ENCODE measurements at regions not wholly inside any gene's neighbourhood (a gene's known extent, or its start where the extent isn't known, plus 50 kb on each side); places are given as distances from the start of the nearest gene placed in this dataset.

DNA sequence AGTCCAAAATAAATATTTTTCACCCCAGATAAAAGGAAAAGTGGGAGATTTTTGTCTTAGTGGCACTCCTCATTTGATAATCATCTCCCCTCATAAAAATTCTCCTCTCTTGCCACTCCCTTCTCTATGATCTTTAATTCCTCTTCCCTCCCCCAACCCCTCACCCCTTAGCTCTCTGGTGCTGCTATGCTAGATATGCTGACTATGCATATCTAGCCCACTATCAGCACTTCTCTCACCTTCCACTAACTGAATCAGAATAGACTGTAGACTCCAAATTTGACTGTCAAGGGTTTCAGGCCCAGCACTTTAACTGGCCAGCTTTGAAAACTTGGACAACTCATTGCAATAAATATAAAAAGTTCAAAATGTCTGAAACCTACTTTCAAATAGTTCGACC lies 254.2 kb downstream of the ETNK1 start:
- no CpG with 5 or more reads among the region's 1 CpG for WGBS (ENCODE audit: insufficient coverage)
- H3K4me3 Mint-ChIP-seq, result no peak overlapping the region
- H4K20me1 ChIP-seq (ENCODE audit: control insufficient read depth, insufficient read depth, low read length, poor library complexity, severe bottlenecking), result no peaks in the 10 kb centered on the region
- CTCF ChIA-PET, result no interaction called here
- H3K36me3 ChIP-seq (replicated peaks in 1 of 2; ENCODE audit: control extremely low read depth in 1 of 2, control insufficient read depth in 1 of 2, extremely low read depth in 1 of 2, insufficient read depth in 2 of 2, low read length in 1 of 2), result no peaks in the 10 kb centered on the region
- intact Hi-C loops (cut with micrococcal nuclease), result no loop called here
- H3K9ac ChIP-seq (ENCODE audit: low read length), result no peak overlapping the region
- no peak for DNase-seq
- H3K27ac ChIP-seq (ENCODE audit: low read length in 2 of 2), result no peak overlapping the region
- H3K4me1 Mint-ChIP-seq, result no peaks in the 10 kb centered on the region
- POLR2A ChIA-PET, result no interaction called here
- H3K9me3 Mint-ChIP-seq (ENCODE audit: insufficient read depth), result no peaks in the 10 kb centered on the region
- no peak overlapping the region for H3K4me3 ChIP-seq (ENCODE audit: control extremely low read depth in 1 of 5, extremely low read depth in 1 of 5, insufficient read depth in 1 of 5, low read depth in 2 of 5, low read length in 4 of 5)
- no peaks in the 10 kb centered on the region for H3K79me2 ChIP-seq (ENCODE audit: control insufficient read depth, insufficient read depth, low read length)
- H3K9me3 ChIP-seq (ENCODE audit: control extremely low read depth in 1 of 3, control insufficient read depth in 2 of 3, insufficient read depth in 1 of 3, low read length in 2 of 3), result no peaks in the 10 kb centered on the region
- no peaks in the 10 kb centered on the region for H3K4me1 ChIP-seq (ENCODE audit: control insufficient read depth in 2 of 2, insufficient read depth in 2 of 2, low read length in 2 of 2)
- no peak overlapping the region for H2AFZ ChIP-seq (ENCODE audit: insufficient read depth, low read depth, low read length, poor library complexity, severe bottlenecking)
- H3K27me3 ChIP-seq (replicated peaks in 1 of 4; ENCODE audit: control extremely low read depth in 1 of 4, control insufficient read depth in 3 of 4, insufficient read depth in 4 of 4, low read length in 3 of 4), result no peaks in the 10 kb centered on the region
- no peak overlapping the region for H3K27ac Mint-ChIP-seq
- TF ChIP-seq, protein P1, sequence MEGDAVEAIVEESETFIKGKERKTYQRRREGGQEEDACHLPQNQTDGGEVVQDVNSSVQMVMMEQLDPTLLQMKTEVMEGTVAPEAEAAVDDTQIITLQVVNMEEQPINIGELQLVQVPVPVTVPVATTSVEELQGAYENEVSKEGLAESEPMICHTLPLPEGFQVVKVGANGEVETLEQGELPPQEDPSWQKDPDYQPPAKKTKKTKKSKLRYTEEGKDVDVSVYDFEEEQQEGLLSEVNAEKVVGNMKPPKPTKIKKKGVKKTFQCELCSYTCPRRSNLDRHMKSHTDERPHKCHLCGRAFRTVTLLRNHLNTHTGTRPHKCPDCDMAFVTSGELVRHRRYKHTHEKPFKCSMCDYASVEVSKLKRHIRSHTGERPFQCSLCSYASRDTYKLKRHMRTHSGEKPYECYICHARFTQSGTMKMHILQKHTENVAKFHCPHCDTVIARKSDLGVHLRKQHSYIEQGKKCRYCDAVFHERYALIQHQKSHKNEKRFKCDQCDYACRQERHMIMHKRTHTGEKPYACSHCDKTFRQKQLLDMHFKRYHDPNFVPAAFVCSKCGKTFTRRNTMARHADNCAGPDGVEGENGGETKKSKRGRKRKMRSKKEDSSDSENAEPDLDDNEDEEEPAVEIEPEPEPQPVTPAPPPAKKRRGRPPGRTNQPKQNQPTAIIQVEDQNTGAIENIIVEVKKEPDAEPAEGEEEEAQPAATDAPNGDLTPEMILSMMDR (IDR thresholded peaks at IDR 0.05), result no peak
- no peak for TF ChIP-seq EZH2 (IDR thresholded peaks at IDR 0.05; ENCODE audit: borderline replicate concordance, insufficient read depth, low read depth, low read length, poor library complexity, severe bottlenecking)
- H3K27me3 Mint-ChIP-seq, result peaks cover 3% of the 10 kb centered on the region
- no peak overlapping the region for H3K4me2 ChIP-seq (replicated peaks; ENCODE audit: low read depth, low read length, poor library complexity, severe bottlenecking)
- no peak for ATAC-seq (ENCODE audit: low read depth)

DNA sequence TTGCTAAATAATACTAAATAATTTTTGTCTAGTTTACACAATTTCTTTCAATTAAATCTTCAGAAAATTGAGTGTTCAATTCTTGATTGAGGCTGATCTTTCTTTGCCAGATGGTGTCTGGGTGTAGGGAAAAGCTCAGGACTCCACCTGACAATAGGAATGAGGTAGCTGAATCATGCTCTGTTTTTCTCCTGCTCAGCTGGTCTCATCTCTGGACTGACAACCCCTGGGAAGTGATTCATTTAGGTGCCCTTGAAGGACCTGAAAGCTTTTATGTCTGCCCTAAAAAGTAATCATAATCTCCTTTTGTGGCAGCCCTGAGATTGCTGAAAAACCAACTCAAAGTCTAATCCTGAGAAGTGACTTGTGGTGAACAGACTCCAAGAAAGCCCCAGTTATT lies 255.4 kb downstream of the ETNK1 start:
- TF ChIP-seq, protein P1 (IDR thresholded peaks at IDR 0.05), result no peak
- TF ChIP-seq EZH2 (IDR thresholded peaks at IDR 0.05; ENCODE audit: borderline replicate concordance, insufficient read depth, low read depth, low read length, poor library complexity, severe bottlenecking), result no peak
- H3K36me3 ChIP-seq (replicated peaks in 1 of 2; ENCODE audit: control extremely low read depth in 1 of 2, control insufficient read depth in 1 of 2, extremely low read depth in 1 of 2, insufficient read depth in 2 of 2, low read length in 1 of 2), result no peaks in the 10 kb centered on the region
- H3K27me3 ChIP-seq (replicated peaks in 1 of 4; ENCODE audit: control extremely low read depth in 1 of 4, control insufficient read depth in 3 of 4, insufficient read depth in 4 of 4, low read length in 3 of 4), result no peaks in the 10 kb centered on the region
- intact Hi-C loops (cut with micrococcal nuclease), result no loop called here
- no peak for ATAC-seq (ENCODE audit: low read depth)
- Mint-ChIP-seq H3K4me3 (no peak overlapping the region), H3K27ac (no peak overlapping the region), H3K27me3 (peaks cover 3% of the 10 kb centered on the region), H3K9me3 (ENCODE audit: insufficient read depth) (no peaks in the 10 kb centered on the region), H3K4me1 (no peaks in the 10 kb centered on the region)
- POLR2A ChIA-PET, result no interaction called here
- DNase-seq, result no peak
- CTCF ChIA-PET, result no interaction called here
- H2AFZ ChIP-seq (ENCODE audit: insufficient read depth, low read depth, low read length, poor library complexity, severe bottlenecking), result no peak overlapping the region
- no peaks in the 10 kb centered on the region for H3K79me2 ChIP-seq (ENCODE audit: control insufficient read depth, insufficient read depth, low read length)
- no peaks in the 10 kb centered on the region for H4K20me1 ChIP-seq (ENCODE audit: control insufficient read depth, insufficient read depth, low read length, poor library complexity, severe bottlenecking)
- no peaks in the 10 kb centered on the region for H3K9me3 ChIP-seq (ENCODE audit: control extremely low read depth in 1 of 3, control insufficient read depth in 2 of 3, insufficient read depth in 1 of 3, low read length in 2 of 3)
- H3K4me1 ChIP-seq (ENCODE audit: control insufficient read depth in 2 of 2, insufficient read depth in 2 of 2, low read length in 2 of 2), result no peaks in the 10 kb centered on the region
- no peak overlapping the region for H3K9ac ChIP-seq (ENCODE audit: low read length)
- no peak overlapping the region for H3K4me2 ChIP-seq (replicated peaks; ENCODE audit: low read depth, low read length, poor library complexity, severe bottlenecking)
- no peak overlapping the region for H3K27ac ChIP-seq (ENCODE audit: low read length in 2 of 2)
- H3K4me3 ChIP-seq (ENCODE audit: control extremely low read depth in 1 of 5, extremely low read depth in 1 of 5, insufficient read depth in 1 of 5, low read depth in 2 of 5, low read length in 4 of 5), result no peak overlapping the region

Measured in B cell (primary cell).